Activated CD8-positive, alpha-beta T cell treated with anti-CD3 and anti-CD28 coated beads for 36 hours (primary cell): ENCODE measurements at regions not wholly inside any gene's neighbourhood (a gene's known extent, or its start where the extent isn't known, plus 50 kb on each side); places are given as distances from the start of the nearest gene placed in this dataset.

Experiments
- ATAC-seq: fragments of 200-7000 bp; cut with Tn5 transposase; one replicate; pipeline ENCODE4 v1.10.0; 2021; ENCODE audit warnings: mild to moderate bottlenecking, moderate library complexity
- CTCF ChIA-PET: fragments of 350-600 bp; sonication (Branson Sonifier 250); formaldehyde crosslinking; loops from one replicate; lab custom pipeline; 2021; ENCODE audit warnings: antibody characterized with exemption; lab: Charles Lee
- POLR2A ChIA-PET: fragments of 350-600 bp; sonication (Branson Sonifier 250); formaldehyde crosslinking; loops from one replicate; lab custom pipeline; 2021; ENCODE audit warnings: antibody characterized with exemption; lab: Charles Lee
- DNase-seq: peaks from one replicate; pipeline ENCODE4 v3.0.0-alpha.2; 2020
- H3K27ac Mint-ChIP-seq: one replicate; pipeline ENCODE4 v1.8.0; 2021; ENCODE audit warnings: mild to moderate bottlenecking, mixed read lengths
- H3K27me3 Mint-ChIP-seq: one replicate; pipeline ENCODE4 v1.8.0; 2021; ENCODE audit warnings: mixed read lengths
- H3K36me3 Mint-ChIP-seq: one replicate; pipeline ENCODE4 v1.8.0; 2021; ENCODE audit warnings: low read depth, mixed read lengths
- H3K4me1 Mint-ChIP-seq: one replicate; pipeline ENCODE4 v1.8.0; 2021; ENCODE audit warnings: low read depth, mixed read lengths
- H3K4me3 Mint-ChIP-seq: one replicate; pipeline ENCODE4 v1.8.0; 2021; ENCODE audit warnings: mild to moderate bottlenecking, moderate library complexity, mixed read lengths
- H3K9me3 Mint-ChIP-seq: one replicate; pipeline ENCODE4 v1.8.0; 2021; ENCODE audit warnings: mixed read lengths
- CTCF ChIP-seq: fragments of 200-600 bp; IDR thresholded peaks from one replicate; pipeline ENCODE4 v1.8.0; 2022; ENCODE audit warnings: antibody characterized with exemption, mild to moderate bottlenecking
- intact Hi-C: fragments of 100-400 bp; cut with micrococcal nuclease; formaldehyde crosslinking; loops from one replicate; pipeline ENCODE4 v1.10.0; 2022

- POLR2A ChIA-PET = interaction anchor here (0.7 to 2.4 kb wide), 8 partner anchors 14 to 275 kb away, joined by 3 to 12 read pairs (median 6); no protein-coding TSS in a partner anchor
- intact Hi-C loops = loop anchor here (5.0 to 10.0 kb wide), 3 partner anchors 129 to 274 kb away; no protein-coding TSS in a partner anchor
- H3K4me1 Mint-ChIP-seq = peaks cover 49% of the 10 kb centered on the region
These were observed 277.8 kb downstream of the FOXO1 start for GRCh38 chr13:40388617-40389016.

DNA sequence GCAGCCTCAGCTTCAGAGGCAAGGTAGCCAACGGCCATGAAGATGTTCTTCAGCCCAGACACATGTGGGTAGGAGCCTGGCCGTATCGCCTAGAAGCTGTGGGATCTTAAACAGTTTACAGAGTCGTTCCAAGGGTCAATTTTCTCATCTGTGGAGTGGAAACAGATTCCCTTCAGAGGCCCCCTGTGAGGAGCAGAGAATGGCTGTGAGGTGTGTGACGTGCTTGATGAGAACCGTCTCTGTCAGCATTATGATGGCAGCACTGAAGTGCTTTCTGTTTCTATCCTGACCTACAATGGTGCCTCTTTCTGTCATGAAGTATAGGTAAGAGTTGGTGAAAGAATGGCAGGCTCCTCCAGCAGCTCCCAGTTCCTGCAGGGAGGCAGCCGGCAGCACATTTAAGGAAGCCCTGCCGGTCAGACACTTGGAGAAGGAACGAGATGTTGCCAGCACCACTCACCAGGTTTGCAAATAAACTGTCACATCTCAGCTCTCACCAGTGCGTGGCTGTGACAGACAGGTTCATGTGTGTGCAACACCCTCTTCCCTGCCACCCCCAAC, 277.3 kb downstream of the FOXO1 start:
- H3K4me3 Mint-ChIP-seq = peak overlapping the region; percentile 77
- intact Hi-C loops = loop anchor here (5.0 to 10.0 kb wide), 3 partner anchors 128 to 273 kb away; no protein-coding TSS in a partner anchor
- peaks cover 9% of the 10 kb centered on the region for H3K9me3 Mint-ChIP-seq
- CTCF ChIA-PET = interaction anchor here (0.7 to 1.8 kb wide), 6 partner anchors 16 to 294 kb away, joined by 3 to 6 read pairs (median 4); no protein-coding TSS in a partner anchor
- ATAC-seq (peak; percentile 74), DNase-seq (peak; percentile 65)
- POLR2A ChIA-PET = interaction anchor here (0.7 to 2.4 kb wide), 11 partner anchors 11 to 274 kb away, joined by 3 to 12 read pairs (median 3); no protein-coding TSS in a partner anchor
- peaks cover 45% of the 10 kb centered on the region for H3K4me1 Mint-ChIP-seq
- H3K27ac Mint-ChIP-seq = peak overlapping the region; percentile 95
- no peaks in the 10 kb centered on the region for H3K27me3 Mint-ChIP-seq
- TF ChIP-seq CTCF = no peak
- H3K36me3 Mint-ChIP-seq = peaks cover 8% of the 10 kb centered on the region

More at GRCh38 chr13:40388617-40389016, 277.8 kb downstream of the FOXO1 start:
- ATAC-seq (peak; percentile 98), DNase-seq (peak; percentile 94)
- Mint-ChIP-seq H3K9me3 (peaks cover 9% of the 10 kb centered on the region), H3K27ac (peak overlapping the region; percentile 95), H3K36me3 (peaks cover 8% of the 10 kb centered on the region), H3K4me3 (peak overlapping the region; percentile 77), H3K27me3 (no peaks in the 10 kb centered on the region)
- CTCF ChIA-PET = interaction anchor here (0.7 to 1.8 kb wide), 4 partner anchors 17 to 319 kb away, joined by 3 to 6 read pairs (median 3); no protein-coding TSS in a partner anchor
- no peak for TF ChIP-seq CTCF

DNA sequence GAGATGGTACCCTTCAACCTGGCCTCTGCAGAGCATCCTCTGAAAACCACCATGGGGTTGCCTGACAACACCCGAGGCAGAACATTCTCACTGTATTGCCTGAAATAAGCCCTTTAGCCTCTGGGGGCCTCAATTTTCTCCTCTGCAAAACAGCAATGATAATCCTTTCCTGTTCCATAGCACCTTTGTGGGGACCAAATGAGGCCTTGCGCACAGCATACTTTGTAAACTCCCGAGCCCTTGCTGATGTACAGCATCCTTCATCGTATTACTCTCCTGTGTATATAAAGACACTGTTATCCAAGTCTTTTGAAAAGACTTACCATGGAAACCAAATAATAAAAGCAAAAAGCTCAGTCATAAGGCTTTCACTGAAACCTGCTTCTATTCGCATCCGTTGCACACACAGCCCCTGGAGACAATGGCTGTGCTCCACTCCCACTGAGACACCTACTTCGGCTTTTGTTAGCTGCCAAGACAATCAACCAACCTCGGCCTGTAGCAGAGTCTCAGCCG, 276.0 kb downstream of the FOXO1 start:
- ChIA-PET POLR2A (interaction anchor here (2.4 kb wide), 1 partner anchor 94 kb away, joined by 9 read pairs; no protein-coding TSS in a partner anchor), CTCF (interaction anchor here (1.8 kb wide), 1 partner anchor 292 kb away, joined by 6 read pairs; no protein-coding TSS in a partner anchor)
- peak; percentile 19 for TF ChIP-seq CTCF
- H3K4me3 Mint-ChIP-seq = peak overlapping the region; percentile 3
- intact Hi-C loops = no loop called here
- DNase-seq = peak; percentile 14
- no peak overlapping the region for H3K27ac Mint-ChIP-seq
- H3K27me3 Mint-ChIP-seq = no peaks in the 10 kb centered on the region
- peaks cover 46% of the 10 kb centered on the region for H3K4me1 Mint-ChIP-seq
- no peak for ATAC-seq
- H3K9me3 Mint-ChIP-seq = peaks cover 9% of the 10 kb centered on the region
- peaks cover 8% of the 10 kb centered on the region for H3K36me3 Mint-ChIP-seq

DNA sequence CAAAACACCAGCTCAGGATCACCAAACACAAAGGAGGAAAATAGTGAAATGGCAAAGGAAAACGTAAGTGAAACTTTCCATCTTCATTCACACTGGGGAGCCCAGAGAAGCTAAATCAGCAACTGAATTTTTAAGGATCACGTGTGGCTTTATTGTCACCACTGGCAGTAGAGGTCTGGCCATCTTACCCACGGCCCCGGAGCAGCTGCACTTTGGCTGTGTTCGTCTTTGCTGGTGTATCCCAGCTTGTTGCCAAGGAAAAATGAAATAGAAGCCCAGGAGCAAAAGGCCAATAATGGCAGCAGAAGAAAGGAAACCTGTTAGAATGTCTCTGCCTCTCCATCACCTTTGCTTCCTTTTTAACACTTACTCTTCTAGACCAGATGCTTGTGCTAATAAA, 274.7 kb downstream of the FOXO1 start:
- ATAC-seq (no peak), DNase-seq (no peak)
- no peak for TF ChIP-seq CTCF
- ChIA-PET POLR2A (no interaction called here), CTCF (no interaction called here)
- Mint-ChIP-seq H3K4me3 (no peak overlapping the region), H3K27ac (no peak overlapping the region), H3K27me3 (no peaks in the 10 kb centered on the region), H3K4me1 (peaks cover 48% of the 10 kb centered on the region), H3K36me3 (peaks cover 6% of the 10 kb centered on the region), H3K9me3 (peaks cover 14% of the 10 kb centered on the region)
- intact Hi-C loops = no loop called here
